ENCODE measurements at regions not wholly inside any gene's neighbourhood (a gene's known extent, or its start where the extent isn't known, plus 50 kb on each side); places are given as distances from the start of the nearest gene placed in this dataset.

GRCh38 chr3:153330901-153331300, 168.9 kb downstream of the RAP2B start:
- TF ChIP-seq CTCF (IDR thresholded peaks at IDR 0.05; ENCODE audit: borderline replicate concordance, insufficient read depth, low read depth, low read length), result no peak
- H3K4me3 ChIP-seq (ENCODE audit: low read depth, low read length), result no peak overlapping the region

GRCh38 chr3:153331676-153332075, 169.7 kb downstream of the RAP2B start:
- no peak for TF ChIP-seq CTCF (IDR thresholded peaks at IDR 0.05; ENCODE audit: borderline replicate concordance, insufficient read depth, low read depth, low read length)
- H3K4me3 ChIP-seq (ENCODE audit: low read depth, low read length), result no peak overlapping the region

GRCh38 chr3:153334558-153334957, 172.5 kb downstream of the RAP2B start:
- no peak overlapping the region for H3K4me3 ChIP-seq (ENCODE audit: low read depth, low read length)
- no peak for TF ChIP-seq CTCF (IDR thresholded peaks at IDR 0.05; ENCODE audit: borderline replicate concordance, insufficient read depth, low read depth, low read length)

- H3K4me3 ChIP-seq (ENCODE audit: low read depth, low read length), result no peak overlapping the region
Measured at GRCh38 chr3:153337369-153337768, 175.3 kb downstream of the RAP2B start.

GRCh38 chr3:153338487-153338886, 176.5 kb downstream of the RAP2B start:
- no peak overlapping the region for H3K4me3 ChIP-seq (ENCODE audit: low read depth, low read length)
- TF ChIP-seq CTCF (IDR thresholded peaks at IDR 0.05; ENCODE audit: borderline replicate concordance, insufficient read depth, low read depth, low read length), result no peak

More at GRCh38 chr3:153337369-153337768, 175.3 kb downstream of the RAP2B start:
- TF ChIP-seq CTCF (IDR thresholded peaks at IDR 0.05; ENCODE audit: borderline replicate concordance, insufficient read depth, low read depth, low read length), result no peak

- no peak overlapping the region for H3K4me3 ChIP-seq (ENCODE audit: low read depth, low read length)
Measured at GRCh38 chr3:153339065-153339464, 177.0 kb downstream of the RAP2B start.

More at GRCh38 chr3:153339065-153339464, 177.0 kb downstream of the RAP2B start:
- no peak for TF ChIP-seq CTCF (IDR thresholded peaks at IDR 0.05; ENCODE audit: borderline replicate concordance, insufficient read depth, low read depth, low read length)

All from GM12875 (cell line).